Prostate gland (tissue), 2 donors: ENCODE measurements at regions not wholly inside any gene's neighbourhood (a gene's known extent, or its start where the extent isn't known, plus 50 kb on each side); places are given as distances from the start of the nearest gene placed in this dataset.

ENCODE experiments used
- DNase-seq: peaks from one replicate; pipeline ENCODE4 v3.0.0-alpha.2; 2019; ENCODE audit warnings: low spot score
- H3K27ac ChIP-seq, 2 donors: fragments of 200-600 bp; sonication (generic); 2 replicates each; pipeline ENCODE4 v1.5.1; 2017 to 2019
- H3K27me3 ChIP-seq: fragments of 200-600 bp; sonication (generic); replicated peaks from 2 replicates; pipeline ENCODE4 v1.5.1; 2019; ENCODE audit not compliant: insufficient read depth
- H3K36me3 ChIP-seq, 2 donors: fragments of 200-600 bp; sonication (generic); 1 replicate in 1 of 2; 2 replicates in 1 of 2; pipeline versions ENCODE4 v1.5.1 to v1.8.1; 2017 to 2019
- H3K4me1 ChIP-seq: fragments of 200-600 bp; sonication (generic); replicated peaks from 2 replicates; pipeline ENCODE4 v1.5.1; 2019
- H3K4me3 ChIP-seq, 2 donors: fragments of 200-600 bp; sonication (generic); 2 replicates each; pipeline ENCODE4 v1.5.1; 2017 to 2019
- H3K9me3 ChIP-seq: fragments of 200-600 bp; sonication (generic); 2 replicates; pipeline ENCODE4 v1.5.1; 2017
- POLR2A ChIP-seq: fragments of 450-650 bp; IDR thresholded peaks from one replicate; pipeline ENCODE4 v1.6.1; 2016; ENCODE audit warnings: antibody characterized with exemption, mild to moderate bottlenecking
- POLR2AphosphoS5 ChIP-seq: sonication (generic); formaldehyde crosslinking; IDR thresholded peaks from one replicate; pipeline ENCODE4 v1.6.1; 2017; ENCODE audit warnings: antibody characterized with exemption
- WGBS: methylation state at CpG from one replicate; pipeline ENCODE4 v1.1.5; 2018; 5-methylcytosine and 5-hydroxymethylcytosine counted together
- intact Hi-C: fragments of 100-400 bp; cut with DNase I; formaldehyde crosslinking; loops from one replicate; pipeline ENCODE4 v1.14.2; 2022
- TF ChIP-seq, protein P1 (sequence below), 4 experiments: fragments of 200-600 bp in 2 of 4; fragments of 450-650 bp in 2 of 4; sonication (generic) in 2 of 4; IDR thresholded peaks; 1 replicate in 3 of 4; 2 replicates in 1 of 4; pipeline ENCODE4 v1.5.1; 2016 to 2019; ENCODE audit warnings: antibody characterized with exemption in 4 of 4, mild to moderate bottlenecking in 2 of 4, moderate library complexity in 2 of 4

DNA sequence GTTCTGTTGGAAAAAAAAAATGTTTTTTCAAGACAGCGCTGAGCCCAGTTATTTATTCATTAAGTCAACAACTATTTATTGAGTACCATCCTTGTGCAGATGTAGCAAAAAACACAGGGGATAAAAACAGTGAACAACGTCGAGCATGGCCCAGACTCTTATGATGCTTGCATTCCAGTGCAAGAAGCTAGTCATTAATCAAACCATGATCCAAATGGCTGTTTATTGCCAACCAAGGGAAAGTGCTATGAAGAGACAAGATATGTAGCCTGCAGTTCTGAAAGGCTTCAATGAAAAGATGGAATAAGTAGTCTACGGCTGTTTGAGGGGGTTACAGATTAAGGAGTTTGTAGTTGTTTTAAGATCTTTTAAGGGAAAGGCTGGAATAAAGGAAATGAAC is 262.3 kb downstream of the NEBL start:
- Histone ChIP-seq H3K27ac (no peak overlapping the region), H3K4me1 (no peaks in the 10 kb centered on the region), H3K36me3 (no peaks in the 10 kb centered on the region), H3K27me3 (no peaks in the 10 kb centered on the region), H3K4me3 (no peak overlapping the region), H3K9me3 (no peaks in the 10 kb centered on the region)
- intact Hi-C loops, result no loop called here
- no peak for DNase-seq
- WGBS, result 62% methylated on average over 4 of the region's 4 CpGs
- TF ChIP-seq POLR2A (no peak), POLR2AphosphoS5 (no peak)
- TF ChIP-seq, protein P1, sequence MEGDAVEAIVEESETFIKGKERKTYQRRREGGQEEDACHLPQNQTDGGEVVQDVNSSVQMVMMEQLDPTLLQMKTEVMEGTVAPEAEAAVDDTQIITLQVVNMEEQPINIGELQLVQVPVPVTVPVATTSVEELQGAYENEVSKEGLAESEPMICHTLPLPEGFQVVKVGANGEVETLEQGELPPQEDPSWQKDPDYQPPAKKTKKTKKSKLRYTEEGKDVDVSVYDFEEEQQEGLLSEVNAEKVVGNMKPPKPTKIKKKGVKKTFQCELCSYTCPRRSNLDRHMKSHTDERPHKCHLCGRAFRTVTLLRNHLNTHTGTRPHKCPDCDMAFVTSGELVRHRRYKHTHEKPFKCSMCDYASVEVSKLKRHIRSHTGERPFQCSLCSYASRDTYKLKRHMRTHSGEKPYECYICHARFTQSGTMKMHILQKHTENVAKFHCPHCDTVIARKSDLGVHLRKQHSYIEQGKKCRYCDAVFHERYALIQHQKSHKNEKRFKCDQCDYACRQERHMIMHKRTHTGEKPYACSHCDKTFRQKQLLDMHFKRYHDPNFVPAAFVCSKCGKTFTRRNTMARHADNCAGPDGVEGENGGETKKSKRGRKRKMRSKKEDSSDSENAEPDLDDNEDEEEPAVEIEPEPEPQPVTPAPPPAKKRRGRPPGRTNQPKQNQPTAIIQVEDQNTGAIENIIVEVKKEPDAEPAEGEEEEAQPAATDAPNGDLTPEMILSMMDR (IDR thresholded peaks at IDR 0.05), result no peak

DNA sequence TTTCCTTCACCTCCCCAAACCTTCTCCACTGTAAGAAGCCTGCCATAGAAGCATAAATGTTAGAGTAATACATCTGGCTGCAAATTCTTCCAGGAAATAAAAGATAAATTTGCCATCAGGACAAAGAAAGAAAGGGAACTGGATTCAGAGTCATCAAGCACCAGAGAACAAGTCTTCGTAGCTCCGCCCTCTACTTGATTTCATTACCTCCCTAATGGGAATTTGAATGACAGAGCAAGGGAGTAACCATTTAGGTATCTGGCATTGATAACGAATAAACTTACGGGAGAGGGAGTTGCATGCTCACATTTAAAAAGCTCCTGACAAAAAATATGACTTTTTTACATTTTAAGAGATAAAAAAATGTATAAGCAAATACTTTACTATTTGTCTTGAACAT is 263.4 kb downstream of the NEBL start:
- H3K4me1 ChIP-seq, result no peaks in the 10 kb centered on the region
- H3K27me3 ChIP-seq, result no peaks in the 10 kb centered on the region
- no peaks in the 10 kb centered on the region for H3K36me3 ChIP-seq
- no peaks in the 10 kb centered on the region for H3K9me3 ChIP-seq
- no peak overlapping the region for H3K4me3 ChIP-seq
- intact Hi-C loops, result no loop called here
- DNase-seq, result no peak
- WGBS, result 85% methylated on average over 4 of the region's 4 CpGs
- H3K27ac ChIP-seq, result no peak overlapping the region
- TF ChIP-seq POLR2A (no peak), POLR2AphosphoS5 (no peak)
- TF ChIP-seq, protein P1 (IDR thresholded peaks at IDR 0.05), result no peak

DNA sequence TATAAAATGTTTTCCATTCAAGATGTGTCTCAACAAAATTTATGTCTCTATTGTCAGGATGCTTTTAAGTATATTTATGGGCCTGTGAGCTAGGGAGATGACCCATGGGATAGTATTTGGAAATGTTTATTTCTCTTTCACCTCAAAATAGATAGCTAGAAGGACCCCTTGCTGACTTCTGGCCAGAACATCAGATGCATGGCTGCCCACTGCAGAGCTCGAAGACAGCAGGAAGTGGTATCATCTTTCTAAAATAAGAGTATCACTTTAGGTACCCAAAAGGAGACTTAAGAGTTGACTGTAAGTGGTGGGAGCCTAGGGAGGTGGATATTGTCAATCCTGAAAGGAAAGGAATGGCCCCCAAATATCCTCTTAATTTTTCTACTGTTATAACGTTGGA is 264.4 kb downstream of the NEBL start:
- Histone ChIP-seq H3K9me3 (no peaks in the 10 kb centered on the region), H3K4me3 (no peak overlapping the region), H3K36me3 (no peaks in the 10 kb centered on the region), H3K4me1 (no peaks in the 10 kb centered on the region), H3K27me3 (no peaks in the 10 kb centered on the region), H3K27ac (no peak overlapping the region)
- DNase-seq, result no peak
- intact Hi-C loops, result no loop called here
- WGBS, result 85% methylated on average over 2 of the region's 2 CpGs
- TF ChIP-seq POLR2AphosphoS5 (no peak), POLR2A (no peak)
- TF ChIP-seq, protein P1 (IDR thresholded peaks at IDR 0.05), result no peak

DNA sequence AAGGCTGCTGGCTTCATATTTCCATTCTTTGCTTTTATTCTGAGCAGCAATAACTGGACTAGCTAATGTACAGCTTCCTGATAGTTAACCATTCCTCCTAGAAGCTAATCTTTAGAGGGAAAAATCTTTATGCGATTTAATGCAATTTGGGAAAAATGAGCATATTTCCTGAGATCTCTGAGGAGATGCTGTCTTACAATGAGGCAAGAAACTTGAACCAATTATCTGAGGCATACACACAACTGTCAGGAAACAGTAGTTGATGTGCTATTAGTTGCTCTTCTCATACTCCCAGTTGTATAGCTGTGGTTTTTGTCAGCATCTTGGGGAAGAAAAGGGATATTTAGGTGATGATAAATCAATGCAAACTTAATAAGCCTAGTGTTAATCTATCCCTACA is 265.9 kb downstream of the NEBL start:
- intact Hi-C loops, result no loop called here
- WGBS, result 89% methylated on average over 1 of the region's 1 CpG
- H3K9me3 ChIP-seq, result no peaks in the 10 kb centered on the region

DNA sequence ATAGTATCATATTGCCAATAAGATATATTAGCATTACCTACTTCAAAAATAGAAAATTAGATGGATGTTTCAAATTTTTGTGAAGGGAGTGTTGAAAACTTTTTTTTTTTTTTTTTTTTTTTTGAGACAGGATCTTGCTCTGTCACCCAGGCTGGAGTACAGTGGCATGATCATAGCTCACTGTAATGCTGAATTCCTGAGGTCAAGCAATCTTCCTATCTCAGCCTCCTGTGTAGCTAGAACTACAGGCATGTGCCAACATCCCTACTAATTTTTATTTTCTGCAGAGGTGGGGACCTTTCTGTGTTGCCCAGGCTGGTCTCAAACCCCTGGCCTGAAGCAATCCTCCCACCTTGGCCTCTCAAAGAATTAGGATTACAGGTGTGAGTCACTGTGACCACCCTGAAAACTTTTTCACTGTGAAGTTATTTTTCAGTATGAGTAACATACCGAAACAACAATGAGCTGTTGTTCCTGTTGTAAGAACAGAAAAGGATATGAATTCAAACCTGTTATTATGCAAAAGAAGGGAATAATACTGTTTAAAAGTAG is 266.9 kb downstream of the NEBL start:
- Histone ChIP-seq H3K27ac (no peak overlapping the region), H3K4me1 (no peaks in the 10 kb centered on the region), H3K36me3 (no peaks in the 10 kb centered on the region), H3K9me3 (no peaks in the 10 kb centered on the region), H3K4me3 (no peak overlapping the region), H3K27me3 (no peaks in the 10 kb centered on the region)
- intact Hi-C loops, result no loop called here
- WGBS, result 96% methylated on average over 1 of the region's 1 CpG
- no peak for DNase-seq
- TF ChIP-seq, protein P1 (IDR thresholded peaks at IDR 0.05), result no peak
- TF ChIP-seq POLR2AphosphoS5, result no peak
- no peak for TF ChIP-seq POLR2A

More for the DNA sequence above, 265.9 kb downstream of the NEBL start:
- H3K4me3 ChIP-seq, result no peak overlapping the region
- no peaks in the 10 kb centered on the region for H3K36me3 ChIP-seq
- no peaks in the 10 kb centered on the region for H3K4me1 ChIP-seq
- H3K27me3 ChIP-seq, result no peaks in the 10 kb centered on the region
- no peak for TF ChIP-seq POLR2A
- TF ChIP-seq POLR2AphosphoS5, result no peak
- TF ChIP-seq, protein P1 (IDR thresholded peaks at IDR 0.05), result no peak
- no peak overlapping the region for H3K27ac ChIP-seq
- DNase-seq, result no peak
